Activated T-helper 9 cell treated with anti-CD3 and anti-CD28 coated beads, Interleukin-2, amount 50 U/mL, for 16 hours (primary cell): ENCODE measurements at regions not wholly inside any gene's neighbourhood (a gene's known extent, or its start where the extent isn't known, plus 50 kb on each side); places are given as distances from the start of the nearest gene placed in this dataset.

Source experiments
- DNase-seq: peaks from one replicate; pipeline ENCODE4 v3.0.0-alpha.2; 2020; ENCODE audit warnings: low read depth

GRCh38 chr9:110143950-110144545 lies 63.9 kb downstream of the C9orf152 start:
- no peak for DNase-seq

GRCh38 chr9:110146373-110146772 lies 61.6 kb downstream of the C9orf152 start:
- no peak for DNase-seq

- peak; percentile 29 for DNase-seq
Measured at GRCh38 chr9:110148384-110148783, 59.6 kb downstream of the C9orf152 start.

DNA sequence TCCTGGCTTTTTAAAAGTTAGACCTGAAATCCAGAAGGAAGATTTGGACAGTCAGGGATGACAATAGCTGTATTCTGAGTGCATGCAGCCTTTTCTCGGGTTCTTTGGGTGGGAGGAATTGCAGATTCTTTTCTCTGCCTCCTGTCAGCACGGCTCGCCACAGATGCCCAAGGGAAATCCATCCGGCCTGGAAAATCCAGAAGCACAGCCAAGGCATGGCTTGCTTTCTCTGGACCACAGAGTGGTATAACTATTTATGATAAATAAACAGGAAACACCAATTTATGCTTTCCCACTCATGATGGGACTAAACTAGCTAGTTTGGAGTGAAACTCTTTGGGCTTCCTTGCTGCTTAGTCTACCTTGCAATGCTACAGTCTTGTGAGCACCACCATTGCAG lies 59.1 kb downstream of the C9orf152 start:
- no peak for DNase-seq
